ENCODE measurements at regions not wholly inside any gene's neighbourhood (a gene's known extent, or its start where the extent isn't known, plus 50 kb on each side); places are given as distances from the start of the nearest gene placed in this dataset.

DNA sequence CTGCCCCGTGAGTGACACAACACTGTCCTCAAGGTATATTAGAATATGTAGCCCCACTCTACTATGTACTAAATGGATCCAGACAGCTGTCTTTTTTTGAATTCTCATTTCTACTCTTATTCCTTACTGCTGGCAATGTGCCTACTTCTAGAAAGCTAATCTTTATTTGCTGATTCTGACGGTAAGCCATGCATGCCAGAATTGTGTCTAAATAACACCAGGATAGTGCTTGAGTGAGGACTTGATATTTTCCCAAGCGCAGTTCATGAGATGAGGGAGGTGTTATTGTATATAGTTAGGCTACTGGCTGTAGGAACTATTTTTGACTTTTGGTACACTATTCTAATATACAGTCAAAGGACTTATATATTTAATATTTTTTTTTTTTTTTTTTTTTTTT, 316.2 kb upstream of the NAV3 start:
- DNase-seq (ENCODE audit: low read depth), result peak; percentile 41
- no peak overlapping the region for H3K4me3 ChIP-seq (ENCODE audit: low read length)
- TF ChIP-seq, protein P1, sequence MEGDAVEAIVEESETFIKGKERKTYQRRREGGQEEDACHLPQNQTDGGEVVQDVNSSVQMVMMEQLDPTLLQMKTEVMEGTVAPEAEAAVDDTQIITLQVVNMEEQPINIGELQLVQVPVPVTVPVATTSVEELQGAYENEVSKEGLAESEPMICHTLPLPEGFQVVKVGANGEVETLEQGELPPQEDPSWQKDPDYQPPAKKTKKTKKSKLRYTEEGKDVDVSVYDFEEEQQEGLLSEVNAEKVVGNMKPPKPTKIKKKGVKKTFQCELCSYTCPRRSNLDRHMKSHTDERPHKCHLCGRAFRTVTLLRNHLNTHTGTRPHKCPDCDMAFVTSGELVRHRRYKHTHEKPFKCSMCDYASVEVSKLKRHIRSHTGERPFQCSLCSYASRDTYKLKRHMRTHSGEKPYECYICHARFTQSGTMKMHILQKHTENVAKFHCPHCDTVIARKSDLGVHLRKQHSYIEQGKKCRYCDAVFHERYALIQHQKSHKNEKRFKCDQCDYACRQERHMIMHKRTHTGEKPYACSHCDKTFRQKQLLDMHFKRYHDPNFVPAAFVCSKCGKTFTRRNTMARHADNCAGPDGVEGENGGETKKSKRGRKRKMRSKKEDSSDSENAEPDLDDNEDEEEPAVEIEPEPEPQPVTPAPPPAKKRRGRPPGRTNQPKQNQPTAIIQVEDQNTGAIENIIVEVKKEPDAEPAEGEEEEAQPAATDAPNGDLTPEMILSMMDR (conservative IDR thresholded peaks at IDR 0.05; ENCODE audit: low read depth, low read length), result no peak

DNA sequence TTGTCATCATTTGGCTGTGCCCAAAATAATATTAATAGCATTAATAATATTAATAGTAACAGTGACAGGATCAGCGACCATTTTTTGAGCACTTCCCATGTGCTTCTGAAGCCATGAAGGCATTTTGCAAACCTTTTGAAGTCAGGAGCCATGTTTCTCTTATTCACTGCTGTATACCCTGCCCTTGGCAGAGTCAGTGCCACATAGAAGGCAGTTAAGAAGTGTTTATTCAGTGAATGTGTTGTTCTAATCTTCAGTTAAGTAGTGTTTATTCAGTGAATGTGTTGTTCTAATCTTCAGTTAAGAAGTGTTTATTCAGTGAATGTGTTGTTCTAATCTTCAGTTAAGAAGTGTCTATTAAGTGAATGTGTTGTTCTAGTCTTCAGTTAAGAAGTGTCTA, 319.7 kb upstream of the NAV3 start:
- TF ChIP-seq, protein P1 (conservative IDR thresholded peaks at IDR 0.05; ENCODE audit: low read depth, low read length), result no peak
- no peak for DNase-seq (ENCODE audit: low read depth)
- H3K4me3 ChIP-seq (ENCODE audit: low read length), result no peak overlapping the region

- H3K4me3 ChIP-seq (ENCODE audit: low read length), result no peak overlapping the region
- TF ChIP-seq, protein P1 (conservative IDR thresholded peaks at IDR 0.05; ENCODE audit: low read depth, low read length), result no peak
- DNase-seq (ENCODE audit: low read depth), result no peak
These were observed 326.2 kb upstream of the NAV3 start for GRCh38 chr12:77504466-77504865.

- TF ChIP-seq, protein P1 (conservative IDR thresholded peaks at IDR 0.05; ENCODE audit: low read depth, low read length), result no peak
- no peak for DNase-seq (ENCODE audit: low read depth)
- H3K4me3 ChIP-seq (ENCODE audit: low read length), result no peak overlapping the region
These were observed 330.6 kb upstream of the NAV3 start for GRCh38 chr12:77500089-77500488.

DNA sequence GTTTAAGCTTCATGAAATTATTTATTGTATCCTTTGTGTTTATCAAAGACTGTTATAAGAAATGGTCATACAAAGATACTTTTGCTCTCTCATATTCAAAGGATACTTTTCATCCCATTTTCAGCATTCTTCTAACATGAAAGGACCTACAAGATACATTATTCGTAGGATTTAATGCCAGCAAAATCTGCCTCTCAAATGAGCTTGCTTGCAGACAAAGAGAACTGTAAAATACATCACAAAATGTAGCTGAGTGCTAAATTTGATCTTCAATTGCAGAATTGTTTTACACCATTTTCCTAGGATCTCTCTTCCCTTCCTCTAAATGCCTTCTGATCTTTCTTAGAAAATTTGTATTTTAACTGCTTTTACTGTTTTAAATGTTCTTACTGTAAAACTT, 333.0 kb upstream of the NAV3 start:
- DNase-seq (ENCODE audit: low read depth), result no peak
- TF ChIP-seq, protein P1 (conservative IDR thresholded peaks at IDR 0.05; ENCODE audit: low read depth, low read length), result no peak
- H3K4me3 ChIP-seq (ENCODE audit: low read length), result no peak overlapping the region

GRCh38 chr12:77496714-77497113, 334.0 kb upstream of the NAV3 start:
- TF ChIP-seq, protein P1 (conservative IDR thresholded peaks at IDR 0.05; ENCODE audit: low read depth, low read length), result no peak
- no peak for DNase-seq (ENCODE audit: low read depth)
- H3K4me3 ChIP-seq (ENCODE audit: low read length), result no peak overlapping the region

GRCh38 chr12:77494296-77494695, 336.4 kb upstream of the NAV3 start:
- no peak for DNase-seq (ENCODE audit: low read depth)
- H3K4me3 ChIP-seq (ENCODE audit: low read length), result no peak overlapping the region
- TF ChIP-seq, protein P1 (conservative IDR thresholded peaks at IDR 0.05; ENCODE audit: low read depth, low read length), result no peak
